ENCODE measurements at regions not wholly inside any gene's neighbourhood (a gene's known extent, or its start where the extent isn't known, plus 50 kb on each side); places are given as distances from the start of the nearest gene placed in this dataset.

- no peak for TF ChIP-seq POLR2AphosphoS5 (IDR thresholded peaks at IDR 0.05; ENCODE audit: low read depth, low read length)
- no peak for TF ChIP-seq TAF1 (IDR thresholded peaks at IDR 0.05; ENCODE audit: low read depth, low read length)
- no peak for TF ChIP-seq SPI1 (IDR thresholded peaks at IDR 0.05; ENCODE audit: low read depth, low read length)
- TF ChIP-seq PAX5 (IDR thresholded peaks at IDR 0.05; ENCODE audit: insufficient read depth, low read length, severe bottlenecking), result no peak
- TF ChIP-seq POU2F2 (IDR thresholded peaks at IDR 0.05; ENCODE audit: low read depth, low read length), result no peak
- TF ChIP-seq POLR2A (IDR thresholded peaks at IDR 0.05; ENCODE audit: low read depth, low read length), result no peak
- DNase-seq (ENCODE audit: insufficient read length, low spot score) (no peak), FAIRE-seq (no peak)
These were observed 58.3 kb upstream of the LYST start for GRCh38 chr1:235925016-235925415.

GRCh38 chr1:235923466-235924021 is 56.8 kb upstream of the LYST start:
- TF ChIP-seq PAX5 (IDR thresholded peaks at IDR 0.05; ENCODE audit: insufficient read depth, low read length, severe bottlenecking) (no peak), POLR2AphosphoS5 (IDR thresholded peaks at IDR 0.05; ENCODE audit: low read depth, low read length) (no peak), SPI1 (IDR thresholded peaks at IDR 0.05; ENCODE audit: low read depth, low read length) (no peak), TAF1 (IDR thresholded peaks at IDR 0.05; ENCODE audit: low read depth, low read length) (no peak), POLR2A (IDR thresholded peaks at IDR 0.05; ENCODE audit: low read depth, low read length) (no peak), POU2F2 (IDR thresholded peaks at IDR 0.05; ENCODE audit: low read depth, low read length) (no peak)
- FAIRE-seq (no peak), DNase-seq (ENCODE audit: insufficient read length, low spot score) (no peak)

GRCh38 chr1:235920596-235921375 is 54.1 kb upstream of the LYST start:
- FAIRE-seq, result no peak
- TF ChIP-seq TAF1 (IDR thresholded peaks at IDR 0.05; ENCODE audit: low read depth, low read length), result no peak
- TF ChIP-seq POU2F2 (IDR thresholded peaks at IDR 0.05; ENCODE audit: low read depth, low read length), result no peak
- no peak for TF ChIP-seq PAX5 (IDR thresholded peaks at IDR 0.05; ENCODE audit: insufficient read depth, low read length, severe bottlenecking)
- no peak for TF ChIP-seq POLR2A (IDR thresholded peaks at IDR 0.05; ENCODE audit: low read depth, low read length)
- no peak for TF ChIP-seq SPI1 (IDR thresholded peaks at IDR 0.05; ENCODE audit: low read depth, low read length)
- no peak for TF ChIP-seq POLR2AphosphoS5 (IDR thresholded peaks at IDR 0.05; ENCODE audit: low read depth, low read length)
- DNase-seq (ENCODE audit: insufficient read length, low spot score), result no peak

GRCh38 chr1:235919833-235920441 is 53.2 kb upstream of the LYST start:
- DNase-seq (ENCODE audit: insufficient read length, low spot score), result no peak
- FAIRE-seq, result no peak
- TF ChIP-seq POU2F2 (IDR thresholded peaks at IDR 0.05; ENCODE audit: low read depth, low read length), result no peak

- no peak for FAIRE-seq
- DNase-seq (ENCODE audit: insufficient read length, low spot score), result no peak
- TF ChIP-seq SPI1 (IDR thresholded peaks at IDR 0.05; ENCODE audit: low read depth, low read length), result no peak
- no peak for TF ChIP-seq PAX5 (IDR thresholded peaks at IDR 0.05; ENCODE audit: insufficient read depth, low read length, severe bottlenecking)
- no peak for TF ChIP-seq TAF1 (IDR thresholded peaks at IDR 0.05; ENCODE audit: low read depth, low read length)
- TF ChIP-seq POLR2AphosphoS5 (IDR thresholded peaks at IDR 0.05; ENCODE audit: low read depth, low read length), result no peak
- no peak for TF ChIP-seq POLR2A (IDR thresholded peaks at IDR 0.05; ENCODE audit: low read depth, low read length)
- TF ChIP-seq POU2F2 (IDR thresholded peaks at IDR 0.05; ENCODE audit: low read depth, low read length), result no peak
These were observed 52.6 kb upstream of the LYST start for GRCh38 chr1:235919127-235919832.

GRCh38 chr1:235918465-235918864 is 51.8 kb upstream of the LYST start:
- DNase-seq (ENCODE audit: insufficient read length, low spot score) (no peak), FAIRE-seq (no peak)
- no peak for TF ChIP-seq POU2F2 (IDR thresholded peaks at IDR 0.05; ENCODE audit: low read depth, low read length)
- no peak for TF ChIP-seq TAF1 (IDR thresholded peaks at IDR 0.05; ENCODE audit: low read depth, low read length)
- TF ChIP-seq POLR2AphosphoS5 (IDR thresholded peaks at IDR 0.05; ENCODE audit: low read depth, low read length), result no peak
- no peak for TF ChIP-seq PAX5 (IDR thresholded peaks at IDR 0.05; ENCODE audit: insufficient read depth, low read length, severe bottlenecking)
- no peak for TF ChIP-seq SPI1 (IDR thresholded peaks at IDR 0.05; ENCODE audit: low read depth, low read length)
- no peak for TF ChIP-seq POLR2A (IDR thresholded peaks at IDR 0.05; ENCODE audit: low read depth, low read length)

GRCh38 chr1:235918032-235918431 is 51.3 kb upstream of the LYST start:
- no peak for DNase-seq (ENCODE audit: insufficient read length, low spot score)
- no peak for FAIRE-seq
- TF ChIP-seq POLR2AphosphoS5 (IDR thresholded peaks at IDR 0.05; ENCODE audit: low read depth, low read length), result no peak
- no peak for TF ChIP-seq POLR2A (IDR thresholded peaks at IDR 0.05; ENCODE audit: low read depth, low read length)
- no peak for TF ChIP-seq SPI1 (IDR thresholded peaks at IDR 0.05; ENCODE audit: low read depth, low read length)
- TF ChIP-seq PAX5 (IDR thresholded peaks at IDR 0.05; ENCODE audit: insufficient read depth, low read length, severe bottlenecking), result no peak
- TF ChIP-seq TAF1 (IDR thresholded peaks at IDR 0.05; ENCODE audit: low read depth, low read length), result no peak
- TF ChIP-seq POU2F2 (IDR thresholded peaks at IDR 0.05; ENCODE audit: low read depth, low read length), result no peak

GRCh38 chr1:235917267-235917811 is 50.6 kb upstream of the LYST start:
- DNase-seq (ENCODE audit: insufficient read length, low spot score) (peak; percentile 37), FAIRE-seq (peak; percentile 63)
- TF ChIP-seq PAX5 (IDR thresholded peaks at IDR 0.05; ENCODE audit: insufficient read depth, low read length, severe bottlenecking), result no peak
- no peak for TF ChIP-seq POLR2A (IDR thresholded peaks at IDR 0.05; ENCODE audit: low read depth, low read length)
- no peak for TF ChIP-seq TAF1 (IDR thresholded peaks at IDR 0.05; ENCODE audit: low read depth, low read length)
- TF ChIP-seq POU2F2 (IDR thresholded peaks at IDR 0.05; ENCODE audit: low read depth, low read length), result no peak
- no peak for TF ChIP-seq POLR2AphosphoS5 (IDR thresholded peaks at IDR 0.05; ENCODE audit: low read depth, low read length)
- TF ChIP-seq SPI1 (IDR thresholded peaks at IDR 0.05; ENCODE audit: low read depth, low read length), result no peak

Measured in GM12891 (cell line).